GM19452 (cell line): ENCODE measurements at regions not wholly inside any gene's neighbourhood (a gene's known extent, or its start where the extent isn't known, plus 50 kb on each side); places are given as distances from the start of the nearest gene placed in this dataset.
"Not testable (repeated sequence)": the region's sequence is repeated elsewhere in the genome, so short reads cannot be mapped to it uniquely, and the experiment has no call there.

Source experiments
- ATAC-seq: cut with Tn5 transposase; IDR thresholded peaks from one replicate; pipeline ENCODE4 v1.9.1; 2021; ENCODE audit not compliant: unreplicated experiment

- no peak for ATAC-seq
These were observed 279.7 kb upstream of the TUT7 start for GRCh38 chr9:86633945-86634344.

- no peak for ATAC-seq
These were observed 278.3 kb upstream of the TUT7 start for GRCh38 chr9:86632537-86632936.

- no peak for ATAC-seq
These were observed 275.3 kb upstream of the TUT7 start for GRCh38 chr9:86629530-86629929.

- ATAC-seq = no peak
These were observed 272.6 kb upstream of the TUT7 start for GRCh38 chr9:86626802-86627201.

GRCh38 chr9:86624630-86625029, 270.4 kb upstream of the TUT7 start:
- no peak for ATAC-seq

- ATAC-seq = no peak
These were observed 260.9 kb upstream of the TUT7 start for GRCh38 chr9:86614871-86615849.

- no peak for ATAC-seq
These were observed 259.7 kb upstream of the TUT7 start for GRCh38 chr9:86613943-86614342.

GRCh38 chr9:86611534-86611933, 257.3 kb upstream of the TUT7 start:
- ATAC-seq = not testable (repeated sequence)

- no peak for ATAC-seq
These were observed 251.1 kb upstream of the TUT7 start for GRCh38 chr9:86605303-86605702.

- ATAC-seq = no peak
These were observed 250.5 kb upstream of the TUT7 start for GRCh38 chr9:86604741-86605140.

- no peak for ATAC-seq
These were observed 248.5 kb upstream of the TUT7 start for GRCh38 chr9:86602715-86603114.

- ATAC-seq = no peak
These were observed 247.5 kb upstream of the TUT7 start for GRCh38 chr9:86601697-86602096.

- no peak for ATAC-seq
These were observed 246.8 kb upstream of the TUT7 start for GRCh38 chr9:86600977-86601376.

GRCh38 chr9:86600291-86600690, 246.1 kb upstream of the TUT7 start:
- ATAC-seq = no peak

GRCh38 chr9:86599561-86599960, 245.4 kb upstream of the TUT7 start:
- ATAC-seq = no peak

- ATAC-seq = no peak
These were observed 244.4 kb upstream of the TUT7 start for GRCh38 chr9:86598411-86599239.

GRCh38 chr9:86594724-86595123, 240.5 kb upstream of the TUT7 start:
- ATAC-seq = no peak

- ATAC-seq = no peak
These were observed 237.3 kb upstream of the TUT7 start for GRCh38 chr9:86591472-86591871.

GRCh38 chr9:86589730-86590129, 235.5 kb upstream of the TUT7 start:
- no peak for ATAC-seq

GRCh38 chr9:86589273-86589672, 235.1 kb upstream of the TUT7 start:
- ATAC-seq = no peak

GRCh38 chr9:86586144-86586494, 231.9 kb upstream of the TUT7 start:
- ATAC-seq = no peak
